CD4-positive, alpha-beta memory T cell (primary cell): ENCODE measurements at regions not wholly inside any gene's neighbourhood (a gene's known extent, or its start where the extent isn't known, plus 50 kb on each side); places are given as distances from the start of the nearest gene placed in this dataset.
"Not testable (repeated sequence)": the region's sequence is repeated elsewhere in the genome, so short reads cannot be mapped to it uniquely, and the experiment has no call there.

Experiments
- CTCF ChIA-PET: fragments of 350-600 bp; sonication (Branson Sonifier 250); formaldehyde crosslinking; loops from one replicate; lab custom pipeline; 2021; ENCODE audit warnings: inconsistent platforms; ENCODE audit not compliant: partially characterized antibody; lab: Charles Lee
- POLR2A ChIA-PET: fragments of 350-600 bp; sonication (Branson Sonifier 250); formaldehyde crosslinking; loops from one replicate; lab custom pipeline; 2021; ENCODE audit not compliant: partially characterized antibody; lab: Charles Lee
- DNase-seq, 5 donors: peaks; one replicate each; pipeline versions ENCODE4 v3.0.0 to v3.0.0-alpha.2; 2020 to 2022; ENCODE audit warnings: mixed read lengths in 1 of 5
- H3K27ac ChIP-seq: one replicate; pipeline ENCODE4 v1.7.0; 2013; ENCODE audit warnings: low read depth, low read length
- H3K27me3 ChIP-seq: 2 replicates; pipeline ENCODE4 v1.7.0; 2013; ENCODE audit warnings: mild to moderate bottlenecking, low read length, moderate library complexity; ENCODE audit not compliant: insufficient read depth
- H3K36me3 ChIP-seq: 2 replicates; pipeline ENCODE4 v1.7.0; 2013; ENCODE audit warnings: mild to moderate bottlenecking, low read length, moderate library complexity; ENCODE audit not compliant: insufficient read depth
- H3K4me1 ChIP-seq: 2 replicates; pipeline ENCODE4 v1.7.0; 2013; ENCODE audit warnings: mild to moderate bottlenecking, low read length, moderate library complexity; ENCODE audit not compliant: insufficient read depth
- H3K4me3 ChIP-seq, 2 donors: one replicate each; pipeline ENCODE4 v1.7.0; 2013; ENCODE audit warnings: low read length in 2 of 2, mild to moderate bottlenecking in 1 of 2
- H3K9me3 ChIP-seq, 2 donors: one replicate each; pipeline ENCODE4 v1.7.0; 2013; ENCODE audit warnings: low read length in 2 of 2, control low read depth in 1 of 2; ENCODE audit not compliant: control insufficient read depth in 1 of 2
- H3K27ac Mint-ChIP-seq, 7 donors: one replicate each; pipeline ENCODE4 v1.8.0; 2020 to 2021; ENCODE audit warnings: mixed read lengths in 7 of 7, mild to moderate bottlenecking in 6 of 7, inconsistent platforms in 3 of 7, moderate library complexity in 3 of 7
- H3K27me3 Mint-ChIP-seq, 2 donors: one replicate each; pipeline ENCODE4 v1.8.0; 2020 to 2021; ENCODE audit warnings: mixed read lengths in 2 of 2
- H3K36me3 Mint-ChIP-seq, 2 donors: one replicate each; pipeline ENCODE4 v1.8.0; 2020 to 2021; ENCODE audit warnings: mixed read lengths in 2 of 2, inconsistent platforms in 1 of 2, mild to moderate bottlenecking in 1 of 2
- H3K4me1 Mint-ChIP-seq, 4 donors: one replicate each; pipeline ENCODE4 v1.8.0; 2020 to 2021; ENCODE audit warnings: mixed read lengths in 4 of 4, mild to moderate bottlenecking in 1 of 4
- H3K4me3 Mint-ChIP-seq, 8 donors: one replicate each; pipeline ENCODE4 v1.8.0; 2020 to 2021; ENCODE audit warnings: mixed read lengths in 8 of 8, mild to moderate bottlenecking in 7 of 8, moderate library complexity in 6 of 8, inconsistent platforms in 3 of 8
- H3K9me3 Mint-ChIP-seq, 8 donors: one replicate each; pipeline ENCODE4 v1.8.0; 2020 to 2021; ENCODE audit warnings: mixed read lengths in 8 of 8, mild to moderate bottlenecking in 5 of 8, inconsistent platforms in 3 of 8, moderate library complexity in 1 of 8
- intact Hi-C: fragments of 100-400 bp; cut with micrococcal nuclease; formaldehyde crosslinking; loops from one replicate; pipeline ENCODE4 v1.15.1; 2023

DNA sequence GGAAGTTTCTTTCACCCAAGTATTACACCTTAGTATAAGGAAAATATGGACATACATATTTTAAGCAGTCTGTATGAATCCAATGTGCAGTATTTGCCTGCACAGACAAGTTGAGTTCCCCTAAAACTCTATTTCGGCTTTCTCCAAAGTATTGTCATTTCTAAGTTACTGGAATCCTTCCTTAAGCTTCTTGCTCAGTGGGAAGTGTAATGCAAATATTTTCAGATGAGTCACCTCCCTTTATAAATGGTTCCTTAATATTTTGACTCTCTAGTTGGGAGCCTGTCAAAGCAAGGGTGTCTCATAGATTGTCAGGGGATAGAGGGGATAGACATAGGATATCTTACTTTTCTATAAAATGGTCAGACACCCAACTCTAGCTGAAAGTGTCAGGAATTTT, 178.6 kb downstream of the NAA11 start:
- no peak overlapping the region for H3K4me3 Mint-ChIP-seq
- CTCF ChIA-PET, result no interaction called here

DNA sequence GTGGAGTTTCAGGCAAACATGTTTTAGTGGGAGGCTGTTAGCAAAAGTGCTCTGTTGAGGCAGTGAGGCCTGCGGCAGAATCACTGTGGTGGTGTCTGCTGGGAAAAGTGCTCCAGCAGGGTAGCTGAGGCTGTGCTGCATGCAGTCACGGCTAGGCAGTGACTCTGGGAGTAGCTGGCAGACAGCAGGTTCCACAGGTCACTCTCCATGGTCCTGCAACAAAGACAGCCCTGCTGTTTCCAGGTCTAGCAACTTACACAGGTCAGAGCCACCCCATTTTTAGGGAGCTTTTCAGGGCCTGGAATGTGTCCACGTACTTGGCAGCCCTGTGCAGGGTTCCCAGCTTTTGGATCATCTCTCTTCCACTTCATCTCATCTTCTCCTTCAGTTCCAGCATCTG, 184.3 kb downstream of the NAA11 start:
- Histone ChIP-seq H3K4me1 (no peaks in the 10 kb centered on the region), H3K27me3 (no peaks in the 10 kb centered on the region), H3K4me3 (no peak overlapping the region), H3K9me3 (no peaks in the 10 kb centered on the region), H3K27ac (no peak overlapping the region), H3K36me3 (no peaks in the 10 kb centered on the region)
- ChIA-PET POLR2A (no interaction called here), CTCF (no interaction called here)
- Mint-ChIP-seq H3K36me3 (no peaks in the 10 kb centered on the region), H3K4me1 (no peaks in the 10 kb centered on the region), H3K4me3 (no peak overlapping the region), H3K9me3 (peaks cover 0 to 5% (median 3%) of the 10 kb centered on the region in 8 donors), H3K27ac (no peak overlapping the region), H3K27me3 (no peaks in the 10 kb centered on the region)
- no peak for DNase-seq
- intact Hi-C loops, result no loop called here

More for the DNA sequence above, 178.6 kb downstream of the NAA11 start:
- no peaks in the 10 kb centered on the region for H3K27me3 Mint-ChIP-seq
- POLR2A ChIA-PET, result no interaction called here
- H3K36me3 ChIP-seq, result no peaks in the 10 kb centered on the region
- H3K36me3 Mint-ChIP-seq, result no peaks in the 10 kb centered on the region
- H3K27me3 ChIP-seq, result no peaks in the 10 kb centered on the region
- H3K4me3 ChIP-seq, result no peak overlapping the region
- intact Hi-C loops, result no loop called here
- H3K9me3 ChIP-seq, result no peaks in the 10 kb centered on the region
- H3K4me1 ChIP-seq, result no peaks in the 10 kb centered on the region
- H3K27ac ChIP-seq, result no peak overlapping the region
- no peak for DNase-seq
- H3K9me3 Mint-ChIP-seq, result peaks cover 0 to 5% (median 2%) of the 10 kb centered on the region in 8 donors
- H3K4me1 Mint-ChIP-seq, result no peaks in the 10 kb centered on the region
- no peak overlapping the region for H3K27ac Mint-ChIP-seq

DNA sequence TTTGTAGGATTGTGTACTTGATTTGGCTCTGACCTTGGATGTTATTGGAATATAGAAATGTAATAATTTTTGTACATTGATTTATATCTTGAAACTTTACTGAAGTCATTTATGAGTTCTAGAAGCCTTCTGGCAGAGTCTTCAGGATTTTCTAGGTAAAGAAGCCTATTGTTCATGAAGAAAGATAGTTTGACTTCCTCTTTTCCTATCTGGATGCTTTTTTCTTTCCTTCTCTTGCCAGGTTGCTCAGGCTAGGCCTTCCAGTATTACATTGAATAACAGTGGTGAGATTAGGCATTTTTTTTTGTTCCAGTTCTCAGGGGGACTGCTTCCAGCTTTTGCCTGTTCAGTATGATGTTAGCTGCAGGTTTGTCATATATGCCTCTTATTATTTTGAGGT, 191.1 kb downstream of the NAA11 start:
- POLR2A ChIA-PET, result no interaction called here
- intact Hi-C loops, result no loop called here
- Mint-ChIP-seq H3K36me3 (no peaks in the 10 kb centered on the region), H3K27ac (no peak overlapping the region), H3K27me3 (no peaks in the 10 kb centered on the region), H3K4me1 (no peaks in the 10 kb centered on the region), H3K4me3 (no peak overlapping the region), H3K9me3 (peaks cover 0 to 6% (median 1%) of the 10 kb centered on the region in 8 donors)
- Histone ChIP-seq H3K27ac (no peak overlapping the region), H3K4me1 (no peaks in the 10 kb centered on the region), H3K27me3 (no peaks in the 10 kb centered on the region), H3K9me3 (no peaks in the 10 kb centered on the region), H3K4me3 (no peak overlapping the region), H3K36me3 (no peaks in the 10 kb centered on the region)
- no peak for DNase-seq
- CTCF ChIA-PET, result no interaction called here

DNA sequence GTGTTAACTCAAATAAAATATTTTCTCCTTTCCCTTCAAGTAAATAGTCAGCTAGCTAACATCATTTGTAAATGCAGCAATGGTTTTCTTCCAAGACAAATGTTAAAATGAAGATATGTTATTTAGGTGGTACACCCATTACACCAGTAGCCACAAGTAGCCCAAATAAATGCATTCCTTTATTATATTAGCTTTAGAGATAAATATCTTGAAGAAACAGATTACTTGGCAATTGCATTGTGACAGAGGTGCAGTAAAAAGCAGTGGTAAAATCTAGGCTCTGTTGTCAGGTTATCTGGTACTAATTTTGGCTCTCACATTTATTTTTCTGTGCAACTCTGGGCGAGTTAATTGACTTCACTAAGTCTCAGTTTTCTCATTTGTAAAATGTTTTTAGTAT, 193.0 kb downstream of the NAA11 start:
- CTCF ChIA-PET, result interaction anchor here (0.5 kb wide), 1 partner anchor 64 kb away, joined by 4 read pairs; no protein-coding TSS in a partner anchor
- H3K9me3 ChIP-seq, result no peaks in the 10 kb centered on the region

DNA sequence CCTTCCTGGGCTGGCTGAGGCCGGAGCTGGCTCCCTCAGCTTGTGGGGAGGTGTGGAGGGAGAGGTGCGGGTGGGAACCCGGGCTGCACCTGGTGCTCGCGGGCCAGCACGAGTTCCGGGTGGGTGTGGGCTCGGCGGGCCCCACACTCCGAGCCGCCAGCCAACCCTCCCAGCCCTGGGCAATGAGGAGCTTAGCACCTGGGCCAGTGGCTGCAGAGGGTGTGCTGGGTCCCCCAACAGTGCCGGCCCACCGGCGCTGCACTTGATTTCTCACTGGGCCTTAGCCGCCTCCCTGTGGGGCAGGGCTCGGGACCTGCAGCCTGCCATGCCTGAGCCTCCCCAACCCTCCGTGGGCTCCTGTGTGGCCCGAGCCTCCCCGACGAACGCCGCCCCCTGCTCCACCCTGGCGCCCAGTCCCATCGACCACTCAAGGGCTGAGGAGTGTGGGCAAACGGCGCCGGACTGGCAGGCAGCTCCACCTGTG, 182.7 kb upstream of the PAQR3 start:
- intact Hi-C loops, result no loop called here
- Mint-ChIP-seq H3K36me3 (peaks cover 0 to 7% of the 10 kb centered on the region in 2 donors), H3K27me3 (no peaks in the 10 kb centered on the region), H3K4me3 (no peak overlapping the region), H3K27ac (no peak overlapping the region), H3K4me1 (no peaks in the 10 kb centered on the region), H3K9me3 (peaks cover 3 to 68% (median 46%) of the 10 kb centered on the region in 8 donors)
- Histone ChIP-seq H3K4me3 (no peak overlapping the region), H3K36me3 (no peaks in the 10 kb centered on the region), H3K27ac (no peak overlapping the region), H3K4me1 (no peaks in the 10 kb centered on the region), H3K27me3 (no peaks in the 10 kb centered on the region), H3K9me3 (peaks cover 0 to 6% of the 10 kb centered on the region in 2 donors)
- no peak for DNase-seq
- ChIA-PET POLR2A (no interaction called here), CTCF (no interaction called here)

More for the DNA sequence above, 193.0 kb downstream of the NAA11 start:
- no peaks in the 10 kb centered on the region for H3K27me3 ChIP-seq
- no peak overlapping the region for H3K4me3 ChIP-seq
- Mint-ChIP-seq H3K36me3 (no peaks in the 10 kb centered on the region), H3K4me3 (no peak overlapping the region), H3K4me1 (no peaks in the 10 kb centered on the region), H3K9me3 (peaks cover 0 to 13% (median 6%) of the 10 kb centered on the region in 8 donors), H3K27me3 (no peaks in the 10 kb centered on the region), H3K27ac (no peak overlapping the region)
- H3K4me1 ChIP-seq, result no peaks in the 10 kb centered on the region
- no peak for DNase-seq
- no peak overlapping the region for H3K27ac ChIP-seq
- intact Hi-C loops, result no loop called here
- H3K36me3 ChIP-seq, result no peaks in the 10 kb centered on the region
- POLR2A ChIA-PET, result no interaction called here

DNA sequence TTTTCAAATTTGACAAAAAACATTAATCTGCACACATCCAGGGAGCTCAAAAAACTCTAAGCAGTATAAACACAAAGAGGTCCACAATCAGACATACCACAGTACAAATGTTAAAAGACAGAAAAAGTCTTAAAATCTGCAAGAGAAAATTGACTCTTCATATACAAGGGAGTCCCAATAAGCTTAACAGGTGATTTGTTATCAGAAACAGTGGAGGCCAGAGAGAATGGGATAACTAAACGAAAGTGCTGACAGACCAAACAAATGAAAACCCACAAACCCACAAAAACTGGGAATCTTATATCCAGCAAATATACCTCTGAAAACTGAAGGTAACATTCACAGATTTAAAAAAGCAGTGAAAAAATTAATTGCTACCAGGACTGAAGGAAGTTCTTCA, 182.0 kb upstream of the PAQR3 start:
- no peak overlapping the region for H3K27ac Mint-ChIP-seq
- H3K27me3 Mint-ChIP-seq, result no peaks in the 10 kb centered on the region
- peaks cover 0 to 7% of the 10 kb centered on the region in 2 donors for H3K36me3 Mint-ChIP-seq
- Histone ChIP-seq H3K9me3 (peaks cover 0 to 6% of the 10 kb centered on the region in 2 donors), H3K4me1 (no peaks in the 10 kb centered on the region), H3K27ac (no peak overlapping the region), H3K36me3 (no peaks in the 10 kb centered on the region), H3K27me3 (no peaks in the 10 kb centered on the region), H3K4me3 (no peak overlapping the region)
- CTCF ChIA-PET, result no interaction called here
- intact Hi-C loops, result no loop called here
- no peak overlapping the region for H3K4me3 Mint-ChIP-seq
- POLR2A ChIA-PET, result no interaction called here
- H3K4me1 Mint-ChIP-seq, result no peaks in the 10 kb centered on the region
- H3K9me3 Mint-ChIP-seq, result peaks cover 3 to 70% (median 49%) of the 10 kb centered on the region in 8 donors
- no peak for DNase-seq

DNA sequence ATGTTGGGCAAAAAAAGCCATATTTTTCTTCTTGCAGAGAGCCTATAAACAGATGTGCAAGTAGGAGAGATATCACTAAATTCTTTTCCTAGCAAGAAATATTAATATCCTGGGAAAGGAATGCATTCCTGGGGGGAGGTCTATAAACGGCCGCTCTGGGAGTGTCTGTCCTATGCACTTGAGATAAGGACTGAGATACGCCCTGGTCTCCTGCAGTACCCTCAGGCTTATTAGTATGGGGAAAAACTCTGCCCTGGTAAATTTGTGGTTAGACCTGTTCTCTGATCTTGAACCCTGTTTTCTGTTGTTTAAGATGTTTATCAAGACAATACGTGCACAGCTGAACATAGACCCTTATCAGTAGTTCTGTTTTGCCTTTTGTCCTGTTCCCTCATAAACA, 177.8 kb upstream of the PAQR3 start:
- POLR2A ChIA-PET, H3K27me3 ChIP-seq: not testable (repeated sequence)
- H3K9me3 Mint-ChIP-seq, result peaks cover 5 to 53% (median 40%) of the 10 kb centered on the region in 8 donors

DNA sequence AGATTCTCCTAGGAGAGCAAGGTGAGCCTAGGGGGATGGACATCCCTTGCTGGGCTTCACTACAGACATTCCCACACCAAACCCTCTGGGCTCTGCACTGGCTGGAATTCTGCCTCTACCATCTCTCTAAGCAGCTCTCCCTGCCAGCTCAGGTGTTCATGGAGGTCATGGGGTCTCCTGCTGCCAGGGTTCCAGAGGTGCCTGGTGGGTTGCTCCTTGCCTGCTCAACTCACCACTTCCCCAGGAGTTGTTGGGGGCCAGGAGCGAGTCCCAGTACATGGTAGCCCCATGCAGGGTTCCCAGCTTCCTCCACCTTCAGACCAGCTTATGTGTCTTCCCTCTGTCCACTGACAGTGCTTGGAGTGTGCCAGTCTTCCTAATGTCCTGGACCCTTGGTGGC, 167.8 kb upstream of the PAQR3 start:
- CTCF ChIA-PET, result no interaction called here
- Mint-ChIP-seq H3K27ac (no peak overlapping the region), H3K4me3 (no peak overlapping the region), H3K27me3 (no peaks in the 10 kb centered on the region), H3K9me3 (peaks cover 0 to 10% (median 2%) of the 10 kb centered on the region in 8 donors), H3K4me1 (no peaks in the 10 kb centered on the region), H3K36me3 (no peaks in the 10 kb centered on the region)
- DNase-seq, result no peak
- POLR2A ChIA-PET, result no interaction called here
- no peaks in the 10 kb centered on the region for H3K36me3 ChIP-seq
- H3K27ac ChIP-seq, result no peak overlapping the region
- no peak overlapping the region for H3K4me3 ChIP-seq
- H3K9me3 ChIP-seq, result no peaks in the 10 kb centered on the region
- H3K4me1 ChIP-seq, result no peaks in the 10 kb centered on the region
- intact Hi-C loops, result no loop called here
- H3K27me3 ChIP-seq, result no peaks in the 10 kb centered on the region

More for the DNA sequence above, 177.8 kb upstream of the PAQR3 start:
- H3K27ac Mint-ChIP-seq, H3K27ac ChIP-seq, intact Hi-C loops, DNase-seq, H3K9me3 ChIP-seq, CTCF ChIA-PET, H3K4me1 ChIP-seq, H3K36me3 ChIP-seq, H3K4me1 Mint-ChIP-seq, H3K36me3 Mint-ChIP-seq, H3K4me3 Mint-ChIP-seq, H3K4me3 ChIP-seq, H3K27me3 Mint-ChIP-seq: not testable (repeated sequence)
